MM.1S (cell line): ENCODE measurements at regions not wholly inside any gene's neighbourhood (a gene's known extent, or its start where the extent isn't known, plus 50 kb on each side); places are given as distances from the start of the nearest gene placed in this dataset.

Experiments used
- DNase-seq: peaks from one replicate; pipeline ENCODE4 v3.0.0-alpha.2; 2015
- H2AFZ ChIP-seq: fragments of 300-600 bp; sonication (generic); 2 replicates; pipeline ENCODE4 v1.6.0; 2016; ENCODE audit warnings: antibody characterized with exemption, low read length
- H3F3A ChIP-seq: fragments of 300-600 bp; sonication (generic); 2 replicates; pipeline ENCODE4 v1.6.1; 2016; ENCODE audit warnings: mild to moderate bottlenecking, antibody characterized with exemption, low read length, moderate library complexity, mixed read lengths; ENCODE audit not compliant: insufficient read depth
- H3K27ac ChIP-seq: fragments of 300-600 bp; sonication (generic); 2 replicates; pipeline ENCODE4 v1.5.1; 2016; ENCODE audit warnings: mild to moderate bottlenecking, low read length
- H3K27me3 ChIP-seq: fragments of 300-600 bp; sonication (generic); replicated peaks from 2 replicates; pipeline ENCODE4 v1.6.0; 2016; ENCODE audit warnings: low read length; ENCODE audit not compliant: insufficient read depth
- H3K36me3 ChIP-seq: fragments of 300-600 bp; sonication (generic); replicated peaks from 2 replicates; pipeline ENCODE4 v1.6.1; 2016; ENCODE audit warnings: mild to moderate bottlenecking, low read length, mixed read lengths; ENCODE audit not compliant: insufficient read depth
- H3K4me1 ChIP-seq: fragments of 300-600 bp; sonication (generic); 2 replicates; pipeline ENCODE4 v1.6.1; 2016; ENCODE audit warnings: low read length, mixed read lengths
- H3K4me2 ChIP-seq: fragments of 300-600 bp; sonication (generic); 2 replicates; pipeline ENCODE4 v1.6.0; 2016; ENCODE audit warnings: low read depth, low read length
- H3K4me3 ChIP-seq: fragments of 300-600 bp; sonication (generic); 2 replicates; pipeline ENCODE4 v1.5.1; 2016; ENCODE audit warnings: low read length, mixed read lengths
- H3K79me2 ChIP-seq: fragments of 300-600 bp; sonication (generic); 2 replicates; pipeline ENCODE4 v1.6.1; 2016; ENCODE audit warnings: mixed run types, low read length, mixed read lengths
- H3K9ac ChIP-seq: fragments of 300-600 bp; sonication (generic); 2 replicates; pipeline ENCODE4 v1.6.1; 2016; ENCODE audit warnings: low read length, mixed read lengths
- H3K9me2 ChIP-seq: fragments of 300-600 bp; sonication (generic); replicated peaks from 2 replicates; pipeline ENCODE4 v1.6.1; 2016; ENCODE audit warnings: mild to moderate bottlenecking, low read length, mixed read lengths; ENCODE audit not compliant: insufficient read depth
- H3K9me3 ChIP-seq: fragments of 300-600 bp; sonication (generic); replicated peaks from 2 replicates; pipeline ENCODE4 v1.6.1; 2016; ENCODE audit warnings: mild to moderate bottlenecking, low read length, mixed read lengths; ENCODE audit not compliant: insufficient read depth
- H4K20me1 ChIP-seq: fragments of 300-600 bp; sonication (generic); 2 replicates; pipeline ENCODE4 v1.6.1; 2016; ENCODE audit warnings: mild to moderate bottlenecking, low read length, moderate library complexity, mixed read lengths; ENCODE audit not compliant: insufficient read depth
- EZH2 ChIP-seq: fragments of 300-600 bp; sonication (generic); optimal IDR thresholded peaks from 2 replicates; pipeline ENCODE3; 2017; ENCODE audit warnings: low read depth, mild to moderate bottlenecking, antibody characterized with exemption, low read length, mixed read lengths
- EZH2phosphoT487 ChIP-seq: fragments of 300-600 bp; sonication (generic); IDR thresholded peaks from 2 replicates; pipeline ENCODE4 v1.6.1; 2018; ENCODE audit warnings: antibody characterized with exemption, low read length
- TF ChIP-seq, protein P1 (sequence below): fragments of 300-600 bp; sonication (generic); IDR thresholded peaks from 2 replicates; pipeline ENCODE4 v1.5.1; 2016; ENCODE audit warnings: antibody characterized with exemption, low read length, mixed read lengths

DNA sequence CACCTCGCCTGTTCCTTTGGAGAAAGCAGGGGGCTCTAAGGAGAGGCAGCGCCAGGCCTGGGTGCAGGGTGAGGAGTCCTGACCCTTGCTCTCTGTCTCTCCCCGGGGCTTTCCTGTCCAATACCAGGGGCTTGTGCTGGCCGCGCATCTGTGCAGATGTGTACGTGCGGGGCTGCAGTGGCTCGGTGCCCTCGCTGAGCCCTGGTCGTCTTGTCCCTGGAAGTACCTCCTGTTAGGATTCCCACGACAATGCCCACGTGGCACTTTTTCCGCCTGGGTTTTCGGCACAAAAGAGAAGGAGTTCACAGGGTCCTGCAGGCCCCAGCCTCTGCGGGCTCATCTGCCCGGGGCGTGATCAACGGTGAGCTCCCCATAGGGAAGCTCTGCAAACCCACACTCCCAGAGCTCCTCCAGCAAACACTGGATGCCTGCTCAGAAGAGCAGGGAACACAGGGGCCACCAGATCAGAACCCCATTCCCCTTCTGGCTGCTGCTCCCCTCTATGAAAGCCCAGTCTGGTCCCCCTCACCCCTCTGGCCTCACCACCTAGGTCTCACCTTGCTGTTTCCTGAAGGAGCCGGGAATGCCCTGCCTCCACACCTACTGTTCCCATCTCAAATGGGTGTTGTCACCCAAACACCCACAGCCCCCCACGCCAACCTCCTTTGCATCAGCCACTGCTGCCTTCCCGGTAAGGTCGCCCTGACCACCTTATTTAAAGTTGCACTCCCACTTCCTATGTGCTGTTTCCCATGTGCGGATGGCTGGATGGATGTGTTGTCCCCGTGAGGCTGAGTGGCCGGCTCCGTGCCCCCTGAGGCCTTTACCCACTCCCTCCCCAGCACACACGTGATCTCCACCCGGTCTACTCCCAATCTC is 62.6 kb upstream of the PRR20G start:
- H3K36me3 ChIP-seq = no peaks in the 10 kb centered on the region
- DNase-seq = no peak
- TF ChIP-seq, protein P1, sequence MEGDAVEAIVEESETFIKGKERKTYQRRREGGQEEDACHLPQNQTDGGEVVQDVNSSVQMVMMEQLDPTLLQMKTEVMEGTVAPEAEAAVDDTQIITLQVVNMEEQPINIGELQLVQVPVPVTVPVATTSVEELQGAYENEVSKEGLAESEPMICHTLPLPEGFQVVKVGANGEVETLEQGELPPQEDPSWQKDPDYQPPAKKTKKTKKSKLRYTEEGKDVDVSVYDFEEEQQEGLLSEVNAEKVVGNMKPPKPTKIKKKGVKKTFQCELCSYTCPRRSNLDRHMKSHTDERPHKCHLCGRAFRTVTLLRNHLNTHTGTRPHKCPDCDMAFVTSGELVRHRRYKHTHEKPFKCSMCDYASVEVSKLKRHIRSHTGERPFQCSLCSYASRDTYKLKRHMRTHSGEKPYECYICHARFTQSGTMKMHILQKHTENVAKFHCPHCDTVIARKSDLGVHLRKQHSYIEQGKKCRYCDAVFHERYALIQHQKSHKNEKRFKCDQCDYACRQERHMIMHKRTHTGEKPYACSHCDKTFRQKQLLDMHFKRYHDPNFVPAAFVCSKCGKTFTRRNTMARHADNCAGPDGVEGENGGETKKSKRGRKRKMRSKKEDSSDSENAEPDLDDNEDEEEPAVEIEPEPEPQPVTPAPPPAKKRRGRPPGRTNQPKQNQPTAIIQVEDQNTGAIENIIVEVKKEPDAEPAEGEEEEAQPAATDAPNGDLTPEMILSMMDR = no peak
- no peak for TF ChIP-seq EZH2
- no peak for TF ChIP-seq EZH2phosphoT487
- no peak overlapping the region for H2AFZ ChIP-seq
- H3K27me3 ChIP-seq = no peaks in the 10 kb centered on the region
- no peaks in the 10 kb centered on the region for H3K9me3 ChIP-seq
- H3K9ac ChIP-seq = no peak overlapping the region
- no peak overlapping the region for H3K27ac ChIP-seq
- 0 out of 2 replicates have a peak, but pooled peaks cover 5% of the 10 kb centered on the region for H3F3A ChIP-seq
- H3K4me2 ChIP-seq = no peak overlapping the region
- no peaks in the 10 kb centered on the region for H3K79me2 ChIP-seq
- no peak overlapping the region for H3K4me3 ChIP-seq
- H4K20me1 ChIP-seq = no peaks in the 10 kb centered on the region
- no peaks in the 10 kb centered on the region for H3K9me2 ChIP-seq
- peaks cover 11% of the 10 kb centered on the region; the same call in 1 of the 2 replicates for H3K4me1 ChIP-seq

DNA sequence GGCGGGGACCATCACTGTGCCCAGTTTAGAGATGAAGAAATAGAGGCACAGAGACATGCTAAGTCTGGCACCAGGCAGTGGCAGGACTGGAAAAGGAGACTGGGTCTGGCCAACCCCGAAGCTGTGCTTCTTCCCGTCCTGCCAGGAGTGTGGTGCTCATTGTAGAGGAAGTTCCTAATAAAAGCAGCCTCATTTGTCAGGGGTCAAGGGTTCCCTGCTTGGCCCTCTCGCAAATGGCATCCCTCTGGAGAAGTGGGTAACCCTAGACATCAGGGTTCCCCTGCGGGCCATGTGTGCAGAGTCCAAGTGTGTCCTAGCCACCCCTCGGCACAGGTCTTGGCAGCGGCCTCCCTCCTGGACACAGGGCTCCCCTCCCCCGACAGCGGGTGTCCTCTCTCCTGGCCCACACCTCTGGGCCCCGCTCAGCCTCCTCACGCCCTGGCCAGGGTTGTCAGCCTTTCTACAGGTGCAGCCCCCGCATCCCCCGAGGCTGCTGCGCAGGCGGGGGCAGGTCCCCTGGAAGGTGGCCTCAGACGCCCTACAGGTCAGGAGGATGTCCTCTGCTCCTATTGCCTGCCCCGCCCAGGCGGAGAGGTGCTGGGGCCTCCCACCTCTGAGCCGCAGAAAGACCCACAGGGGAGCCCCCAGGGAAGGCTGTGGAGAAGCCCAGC is 61.8 kb upstream of the PRR20G start:
- Histone ChIP-seq H3K4me3 (no peak overlapping the region), H3K9ac (no peak overlapping the region), H3K4me2 (no peak overlapping the region), H3K79me2 (no peaks in the 10 kb centered on the region), H3K9me3 (no peaks in the 10 kb centered on the region), H2AFZ (no peak overlapping the region), H3K36me3 (no peaks in the 10 kb centered on the region), H3K4me1 (peaks cover 11% of the 10 kb centered on the region; the same call in 1 of the 2 replicates), H3K9me2 (no peaks in the 10 kb centered on the region), H3K27me3 (no peaks in the 10 kb centered on the region), H4K20me1 (no peaks in the 10 kb centered on the region), H3F3A (0 out of 2 replicates have a peak, but pooled peaks cover 5% of the 10 kb centered on the region), H3K27ac (no peak overlapping the region)
- TF ChIP-seq EZH2 (no peak), EZH2phosphoT487 (no peak)
- TF ChIP-seq, protein P1 = no peak
- no peak for DNase-seq

DNA sequence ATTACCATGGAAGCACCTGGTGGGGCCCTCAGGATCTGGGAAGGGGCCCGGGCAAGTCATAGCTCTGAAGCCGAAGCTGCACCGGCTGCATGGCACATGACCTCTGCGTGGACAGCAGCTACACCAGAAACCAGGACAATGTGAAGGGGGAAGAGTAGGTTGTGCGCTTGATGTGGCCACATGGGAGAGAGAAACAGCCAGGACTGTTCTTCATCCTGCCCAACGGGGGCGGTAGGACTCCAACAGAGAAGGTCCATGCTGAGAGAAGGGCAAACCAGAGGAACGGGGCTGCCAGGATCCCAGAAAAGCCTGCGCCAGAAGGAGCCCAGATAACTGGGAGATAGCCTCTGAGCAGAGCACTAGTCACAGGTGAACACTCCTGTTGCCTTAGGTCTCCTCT is 54.9 kb upstream of the PRR20G start:
- H2AFZ ChIP-seq = no peak overlapping the region
- H3K4me3 ChIP-seq = no peak overlapping the region
- no peak overlapping the region for H3K27ac ChIP-seq
- TF ChIP-seq, protein P1 = no peak
- TF ChIP-seq EZH2 = no peak
- TF ChIP-seq EZH2phosphoT487 = no peak
- no peaks in the 10 kb centered on the region for H3K79me2 ChIP-seq
- H3K9me2 ChIP-seq = no peaks in the 10 kb centered on the region
- no peak for DNase-seq
- no peaks in the 10 kb centered on the region for H3K27me3 ChIP-seq
- no peaks in the 10 kb centered on the region for H3K36me3 ChIP-seq
- no peaks in the 10 kb centered on the region for H3K4me1 ChIP-seq
- no peaks in the 10 kb centered on the region for H4K20me1 ChIP-seq
- H3K4me2 ChIP-seq = no peak overlapping the region
- H3K9ac ChIP-seq = no peak overlapping the region
- no peaks in the 10 kb centered on the region for H3F3A ChIP-seq
- no peaks in the 10 kb centered on the region for H3K9me3 ChIP-seq
